ENCODE measurements at regions not wholly inside any gene's neighbourhood (a gene's known extent, or its start where the extent isn't known, plus 50 kb on each side); places are given as distances from the start of the nearest gene placed in this dataset.

DNA sequence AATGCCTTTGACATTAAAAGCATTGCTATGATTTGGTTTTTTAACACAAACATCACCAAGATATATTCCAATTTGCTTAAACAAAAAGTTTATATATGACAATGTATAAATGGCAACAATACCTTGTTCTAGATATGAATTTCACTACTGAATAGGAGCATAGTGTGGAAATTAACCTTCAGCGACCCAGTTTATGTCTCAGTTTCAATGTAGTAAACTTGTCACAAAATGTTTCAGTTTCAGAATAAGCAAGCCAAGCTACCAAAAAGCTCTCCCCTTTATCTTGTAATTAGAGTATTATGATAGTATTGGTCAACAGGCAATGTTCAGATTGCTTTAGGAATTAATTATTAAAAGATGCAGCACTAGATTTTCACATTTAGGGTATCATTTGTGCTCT lies 99.6 kb upstream of the PCDH15 start:
- TF ChIP-seq, protein P1, sequence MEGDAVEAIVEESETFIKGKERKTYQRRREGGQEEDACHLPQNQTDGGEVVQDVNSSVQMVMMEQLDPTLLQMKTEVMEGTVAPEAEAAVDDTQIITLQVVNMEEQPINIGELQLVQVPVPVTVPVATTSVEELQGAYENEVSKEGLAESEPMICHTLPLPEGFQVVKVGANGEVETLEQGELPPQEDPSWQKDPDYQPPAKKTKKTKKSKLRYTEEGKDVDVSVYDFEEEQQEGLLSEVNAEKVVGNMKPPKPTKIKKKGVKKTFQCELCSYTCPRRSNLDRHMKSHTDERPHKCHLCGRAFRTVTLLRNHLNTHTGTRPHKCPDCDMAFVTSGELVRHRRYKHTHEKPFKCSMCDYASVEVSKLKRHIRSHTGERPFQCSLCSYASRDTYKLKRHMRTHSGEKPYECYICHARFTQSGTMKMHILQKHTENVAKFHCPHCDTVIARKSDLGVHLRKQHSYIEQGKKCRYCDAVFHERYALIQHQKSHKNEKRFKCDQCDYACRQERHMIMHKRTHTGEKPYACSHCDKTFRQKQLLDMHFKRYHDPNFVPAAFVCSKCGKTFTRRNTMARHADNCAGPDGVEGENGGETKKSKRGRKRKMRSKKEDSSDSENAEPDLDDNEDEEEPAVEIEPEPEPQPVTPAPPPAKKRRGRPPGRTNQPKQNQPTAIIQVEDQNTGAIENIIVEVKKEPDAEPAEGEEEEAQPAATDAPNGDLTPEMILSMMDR (conservative IDR thresholded peaks at IDR 0.05): no peak
- TF ChIP-seq EZH2 (IDR thresholded peaks at IDR 0.05; ENCODE audit: low read depth): no peak
